H1 (cell line): ENCODE measurements at regions not wholly inside any gene's neighbourhood (a gene's known extent, or its start where the extent isn't known, plus 50 kb on each side); places are given as distances from the start of the nearest gene placed in this dataset.

Source experiments
- SIRT6 ChIP-seq: IDR thresholded peaks from one replicate; pipeline ENCODE4 v1.7.1; 2012; ENCODE audit warnings: low read length, inconsistent platforms
- ZNF274 ChIP-seq: IDR thresholded peaks from 2 replicates; pipeline ENCODE4 v1.7.0; 2012; ENCODE audit warnings: low read length, borderline replicate concordance; ENCODE audit errors: extremely low read depth

GRCh38 chr14:71452987-71453386, 479.2 kb upstream of the RGS6 start (continued):
- TF ChIP-seq ZNF274 (no peak), SIRT6 (no peak)
